ENCODE measurements at regions not wholly inside any gene's neighbourhood (a gene's known extent, or its start where the extent isn't known, plus 50 kb on each side); places are given as distances from the start of the nearest gene placed in this dataset.

DNA sequence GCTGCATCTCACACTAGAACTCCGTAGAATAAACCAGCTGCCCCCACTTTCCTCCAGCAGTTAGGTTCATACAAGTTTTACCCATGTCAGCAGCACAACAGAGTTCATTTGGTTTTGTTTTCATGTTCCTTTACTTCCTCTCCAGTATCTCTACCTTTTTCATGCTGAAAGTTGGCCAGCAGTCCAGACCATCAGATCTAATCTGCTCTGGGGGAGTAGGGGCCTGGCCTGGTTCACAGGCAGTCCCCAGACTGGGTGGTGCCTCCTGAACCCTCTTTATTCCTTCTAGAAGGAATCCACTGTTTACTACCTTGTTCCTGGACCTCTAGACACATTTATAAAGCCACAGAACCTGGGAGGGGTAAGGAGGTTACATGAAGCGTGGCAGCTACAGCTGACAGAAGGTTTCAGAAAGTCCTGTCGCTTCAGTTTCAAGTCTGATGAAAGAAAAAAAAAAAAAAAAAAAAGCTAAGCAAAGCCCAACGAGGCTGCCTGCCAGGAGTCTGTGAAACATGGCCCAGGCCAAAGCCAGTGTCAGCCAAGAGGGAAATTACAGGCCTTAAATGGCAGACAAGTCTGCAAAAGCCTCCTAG lies 184.6 kb upstream of the JUN start:
- no peak for TF ChIP-seq POLR2A (IDR thresholded peaks at IDR 0.05)
- TF ChIP-seq, protein P1, sequence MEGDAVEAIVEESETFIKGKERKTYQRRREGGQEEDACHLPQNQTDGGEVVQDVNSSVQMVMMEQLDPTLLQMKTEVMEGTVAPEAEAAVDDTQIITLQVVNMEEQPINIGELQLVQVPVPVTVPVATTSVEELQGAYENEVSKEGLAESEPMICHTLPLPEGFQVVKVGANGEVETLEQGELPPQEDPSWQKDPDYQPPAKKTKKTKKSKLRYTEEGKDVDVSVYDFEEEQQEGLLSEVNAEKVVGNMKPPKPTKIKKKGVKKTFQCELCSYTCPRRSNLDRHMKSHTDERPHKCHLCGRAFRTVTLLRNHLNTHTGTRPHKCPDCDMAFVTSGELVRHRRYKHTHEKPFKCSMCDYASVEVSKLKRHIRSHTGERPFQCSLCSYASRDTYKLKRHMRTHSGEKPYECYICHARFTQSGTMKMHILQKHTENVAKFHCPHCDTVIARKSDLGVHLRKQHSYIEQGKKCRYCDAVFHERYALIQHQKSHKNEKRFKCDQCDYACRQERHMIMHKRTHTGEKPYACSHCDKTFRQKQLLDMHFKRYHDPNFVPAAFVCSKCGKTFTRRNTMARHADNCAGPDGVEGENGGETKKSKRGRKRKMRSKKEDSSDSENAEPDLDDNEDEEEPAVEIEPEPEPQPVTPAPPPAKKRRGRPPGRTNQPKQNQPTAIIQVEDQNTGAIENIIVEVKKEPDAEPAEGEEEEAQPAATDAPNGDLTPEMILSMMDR (IDR thresholded peaks at IDR 0.05 in 8 of 11, conservative IDR thresholded peaks at IDR 0.05 in 3 of 11) = no peak

Measured in spleen (tissue), 7 donors.